GM12874 (cell line): ENCODE measurements at regions not wholly inside any gene's neighbourhood (a gene's known extent, or its start where the extent isn't known, plus 50 kb on each side); places are given as distances from the start of the nearest gene placed in this dataset.

Experiments used
- CTCF ChIP-seq: IDR thresholded peaks from 2 replicates; pipeline ENCODE4 v1.5.1; 2011; ENCODE audit warnings: low read depth, mild to moderate bottlenecking, control low read depth, low read length, moderate library complexity; ENCODE audit not compliant: insufficient read depth

- no peak for TF ChIP-seq CTCF
Measured at GRCh38 chr10:8719971-8720370, 665.5 kb downstream of the GATA3 start.

GRCh38 chr10:8721650-8722049, 667.2 kb downstream of the GATA3 start:
- no peak for TF ChIP-seq CTCF

GRCh38 chr10:8722835-8723234, 668.3 kb downstream of the GATA3 start:
- TF ChIP-seq CTCF, result no peak

GRCh38 chr10:8725343-8725742, 670.9 kb downstream of the GATA3 start:
- TF ChIP-seq CTCF, result no peak

GRCh38 chr10:8726084-8726778, 671.7 kb downstream of the GATA3 start:
- no peak for TF ChIP-seq CTCF

GRCh38 chr10:8726779-8727084, 672.2 kb downstream of the GATA3 start:
- no peak for TF ChIP-seq CTCF

DNA sequence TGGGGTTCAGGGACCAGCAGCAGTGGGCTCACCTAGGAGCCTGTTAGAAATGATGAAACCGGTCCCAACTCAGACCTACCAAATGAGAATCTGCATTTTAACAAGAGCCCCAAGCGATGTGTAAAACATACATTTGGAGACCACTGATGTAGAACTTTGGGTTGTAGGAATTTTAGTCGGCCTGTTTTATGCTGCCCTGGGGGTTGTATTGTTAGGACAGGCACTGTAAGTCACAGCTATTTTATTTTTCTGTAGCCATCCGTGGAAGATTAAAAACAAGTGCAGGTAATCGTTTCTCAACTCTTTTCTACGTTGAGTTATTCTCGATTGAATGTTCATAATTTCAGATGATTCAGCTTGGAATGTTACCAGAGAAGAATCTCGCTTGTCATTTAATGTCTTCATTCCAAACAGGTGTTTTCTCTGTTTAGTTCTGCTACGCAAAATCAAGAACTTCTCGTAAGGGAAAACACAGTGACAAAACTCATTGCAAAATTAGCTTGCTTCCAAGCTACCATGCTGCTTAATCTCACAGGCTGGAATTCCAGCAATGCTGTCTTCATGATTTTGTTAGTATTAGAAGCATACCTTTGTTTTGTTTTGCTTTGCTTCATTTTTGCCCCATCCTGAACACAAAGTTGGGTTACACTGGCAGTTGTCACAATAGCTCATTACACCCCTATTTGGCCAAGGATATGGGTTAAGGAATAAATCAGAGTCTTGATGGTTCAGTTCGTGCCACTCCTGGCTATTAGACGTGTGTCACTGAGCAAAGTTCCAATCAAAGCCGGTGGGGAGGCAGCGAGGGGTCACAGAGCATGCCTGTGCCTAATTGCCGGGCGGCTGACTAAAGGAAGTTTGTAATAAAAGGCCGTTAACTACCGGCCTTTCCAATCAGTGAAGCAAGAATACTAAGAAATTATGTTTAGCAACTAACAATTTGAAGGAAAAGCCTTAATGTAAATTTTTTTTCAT, 676.9 kb downstream of the GATA3 start:
- no peak for TF ChIP-seq CTCF
